H1 (cell line): ENCODE measurements at regions not wholly inside any gene's neighbourhood (a gene's known extent, or its start where the extent isn't known, plus 50 kb on each side); places are given as distances from the start of the nearest gene placed in this dataset.

Experiments used
- BACH1 ChIP-seq: IDR thresholded peaks from 2 replicates; pipeline ENCODE4 v1.6.1; 2012; ENCODE audit warnings: low read length, improper control_type of control experiment
- BCL11A ChIP-seq, 2 experiments: IDR thresholded peaks; one replicate each; pipeline ENCODE4 v1.6.1; 2011; ENCODE audit warnings: low read depth in 2 of 2, low read length in 2 of 2, mild to moderate bottlenecking in 2 of 2
- CREB1 ChIP-seq: IDR thresholded peaks from 2 replicates; pipeline ENCODE4 v1.6.1; 2012; ENCODE audit warnings: inconsistent platforms
- POU5F1 ChIP-seq: IDR thresholded peaks from 2 replicates; pipeline ENCODE4 v1.6.1; 2011; ENCODE audit warnings: low read depth, mild to moderate bottlenecking, low read length, moderate library complexity
- SUZ12 ChIP-seq: fragments of 200-600 bp; sonication (generic); IDR thresholded peaks from 2 replicates; pipeline ENCODE4 v1.6.1; 2012; ENCODE audit warnings: mild to moderate bottlenecking, inconsistent platforms, low read length, moderate library complexity, mixed read lengths
- TF ChIP-seq, protein P1 (sequence below): fragments of 300-600 bp; sonication (generic); IDR thresholded peaks from 2 replicates; pipeline ENCODE4 v1.7.1; 2012; ENCODE audit warnings: low read length, moderate library complexity, mild to moderate bottlenecking, inconsistent platforms; ENCODE audit not compliant: insufficient replicate concordance
- TF ChIP-seq, protein P2 (sequence below): IDR thresholded peaks from 2 replicates; pipeline ENCODE4 v1.6.1; 2012; ENCODE audit warnings: inconsistent platforms

DNA sequence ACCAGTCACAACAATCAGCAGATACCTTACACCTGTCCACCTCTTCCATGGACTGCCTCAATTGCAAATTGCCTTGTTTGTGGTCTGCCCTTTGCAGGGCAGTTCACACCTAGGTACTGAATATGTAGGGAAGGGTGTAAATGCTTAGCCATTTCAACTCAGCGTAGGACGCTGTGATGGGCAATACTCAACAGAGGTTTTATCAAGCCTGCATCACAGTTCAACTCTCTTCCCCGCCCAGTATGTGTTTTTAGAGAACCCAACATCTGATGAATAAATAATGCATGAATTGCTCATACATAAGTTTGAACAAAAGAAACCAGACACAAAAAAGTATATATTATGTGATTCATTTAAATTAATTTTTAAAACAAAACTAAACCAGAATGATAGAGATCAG lies 124.4 kb downstream of the P2RY1 start (continued):
- TF ChIP-seq, protein P1, sequence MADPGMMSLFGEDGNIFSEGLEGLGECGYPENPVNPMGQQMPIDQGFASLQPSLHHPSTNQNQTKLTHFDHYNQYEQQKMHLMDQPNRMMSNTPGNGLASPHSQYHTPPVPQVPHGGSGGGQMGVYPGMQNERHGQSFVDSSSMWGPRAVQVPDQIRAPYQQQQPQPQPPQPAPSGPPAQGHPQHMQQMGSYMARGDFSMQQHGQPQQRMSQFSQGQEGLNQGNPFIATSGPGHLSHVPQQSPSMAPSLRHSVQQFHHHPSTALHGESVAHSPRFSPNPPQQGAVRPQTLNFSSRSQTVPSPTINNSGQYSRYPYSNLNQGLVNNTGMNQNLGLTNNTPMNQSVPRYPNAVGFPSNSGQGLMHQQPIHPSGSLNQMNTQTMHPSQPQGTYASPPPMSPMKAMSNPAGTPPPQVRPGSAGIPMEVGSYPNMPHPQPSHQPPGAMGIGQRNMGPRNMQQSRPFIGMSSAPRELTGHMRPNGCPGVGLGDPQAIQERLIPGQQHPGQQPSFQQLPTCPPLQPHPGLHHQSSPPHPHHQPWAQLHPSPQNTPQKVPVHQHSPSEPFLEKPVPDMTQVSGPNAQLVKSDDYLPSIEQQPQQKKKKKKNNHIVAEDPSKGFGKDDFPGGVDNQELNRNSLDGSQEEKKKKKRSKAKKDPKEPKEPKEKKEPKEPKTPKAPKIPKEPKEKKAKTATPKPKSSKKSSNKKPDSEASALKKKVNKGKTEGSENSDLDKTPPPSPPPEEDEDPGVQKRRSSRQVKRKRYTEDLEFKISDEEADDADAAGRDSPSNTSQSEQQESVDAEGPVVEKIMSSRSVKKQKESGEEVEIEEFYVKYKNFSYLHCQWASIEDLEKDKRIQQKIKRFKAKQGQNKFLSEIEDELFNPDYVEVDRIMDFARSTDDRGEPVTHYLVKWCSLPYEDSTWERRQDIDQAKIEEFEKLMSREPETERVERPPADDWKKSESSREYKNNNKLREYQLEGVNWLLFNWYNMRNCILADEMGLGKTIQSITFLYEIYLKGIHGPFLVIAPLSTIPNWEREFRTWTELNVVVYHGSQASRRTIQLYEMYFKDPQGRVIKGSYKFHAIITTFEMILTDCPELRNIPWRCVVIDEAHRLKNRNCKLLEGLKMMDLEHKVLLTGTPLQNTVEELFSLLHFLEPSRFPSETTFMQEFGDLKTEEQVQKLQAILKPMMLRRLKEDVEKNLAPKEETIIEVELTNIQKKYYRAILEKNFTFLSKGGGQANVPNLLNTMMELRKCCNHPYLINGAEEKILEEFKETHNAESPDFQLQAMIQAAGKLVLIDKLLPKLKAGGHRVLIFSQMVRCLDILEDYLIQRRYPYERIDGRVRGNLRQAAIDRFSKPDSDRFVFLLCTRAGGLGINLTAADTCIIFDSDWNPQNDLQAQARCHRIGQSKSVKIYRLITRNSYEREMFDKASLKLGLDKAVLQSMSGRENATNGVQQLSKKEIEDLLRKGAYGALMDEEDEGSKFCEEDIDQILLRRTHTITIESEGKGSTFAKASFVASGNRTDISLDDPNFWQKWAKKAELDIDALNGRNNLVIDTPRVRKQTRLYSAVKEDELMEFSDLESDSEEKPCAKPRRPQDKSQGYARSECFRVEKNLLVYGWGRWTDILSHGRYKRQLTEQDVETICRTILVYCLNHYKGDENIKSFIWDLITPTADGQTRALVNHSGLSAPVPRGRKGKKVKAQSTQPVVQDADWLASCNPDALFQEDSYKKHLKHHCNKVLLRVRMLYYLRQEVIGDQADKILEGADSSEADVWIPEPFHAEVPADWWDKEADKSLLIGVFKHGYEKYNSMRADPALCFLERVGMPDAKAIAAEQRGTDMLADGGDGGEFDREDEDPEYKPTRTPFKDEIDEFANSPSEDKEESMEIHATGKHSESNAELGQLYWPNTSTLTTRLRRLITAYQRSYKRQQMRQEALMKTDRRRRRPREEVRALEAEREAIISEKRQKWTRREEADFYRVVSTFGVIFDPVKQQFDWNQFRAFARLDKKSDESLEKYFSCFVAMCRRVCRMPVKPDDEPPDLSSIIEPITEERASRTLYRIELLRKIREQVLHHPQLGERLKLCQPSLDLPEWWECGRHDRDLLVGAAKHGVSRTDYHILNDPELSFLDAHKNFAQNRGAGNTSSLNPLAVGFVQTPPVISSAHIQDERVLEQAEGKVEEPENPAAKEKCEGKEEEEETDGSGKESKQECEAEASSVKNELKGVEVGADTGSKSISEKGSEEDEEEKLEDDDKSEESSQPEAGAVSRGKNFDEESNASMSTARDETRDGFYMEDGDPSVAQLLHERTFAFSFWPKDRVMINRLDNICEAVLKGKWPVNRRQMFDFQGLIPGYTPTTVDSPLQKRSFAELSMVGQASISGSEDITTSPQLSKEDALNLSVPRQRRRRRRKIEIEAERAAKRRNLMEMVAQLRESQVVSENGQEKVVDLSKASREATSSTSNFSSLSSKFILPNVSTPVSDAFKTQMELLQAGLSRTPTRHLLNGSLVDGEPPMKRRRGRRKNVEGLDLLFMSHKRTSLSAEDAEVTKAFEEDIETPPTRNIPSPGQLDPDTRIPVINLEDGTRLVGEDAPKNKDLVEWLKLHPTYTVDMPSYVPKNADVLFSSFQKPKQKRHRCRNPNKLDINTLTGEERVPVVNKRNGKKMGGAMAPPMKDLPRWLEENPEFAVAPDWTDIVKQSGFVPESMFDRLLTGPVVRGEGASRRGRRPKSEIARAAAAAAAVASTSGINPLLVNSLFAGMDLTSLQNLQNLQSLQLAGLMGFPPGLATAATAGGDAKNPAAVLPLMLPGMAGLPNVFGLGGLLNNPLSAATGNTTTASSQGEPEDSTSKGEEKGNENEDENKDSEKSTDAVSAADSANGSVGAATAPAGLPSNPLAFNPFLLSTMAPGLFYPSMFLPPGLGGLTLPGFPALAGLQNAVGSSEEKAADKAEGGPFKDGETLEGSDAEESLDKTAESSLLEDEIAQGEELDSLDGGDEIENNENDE = no peak
- TF ChIP-seq BCL11A (IDR thresholded peaks at IDR 0.05; ENCODE audit: low read depth in 2 of 2, low read length in 2 of 2) (no peak), SUZ12 (no peak), BACH1 (no peak), POU5F1 (no peak), CREB1 (no peak)
- TF ChIP-seq, protein P2, sequence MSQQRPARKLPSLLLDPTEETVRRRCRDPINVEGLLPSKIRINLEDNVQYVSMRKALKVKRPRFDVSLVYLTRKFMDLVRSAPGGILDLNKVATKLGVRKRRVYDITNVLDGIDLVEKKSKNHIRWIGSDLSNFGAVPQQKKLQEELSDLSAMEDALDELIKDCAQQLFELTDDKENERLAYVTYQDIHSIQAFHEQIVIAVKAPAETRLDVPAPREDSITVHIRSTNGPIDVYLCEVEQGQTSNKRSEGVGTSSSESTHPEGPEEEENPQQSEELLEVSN = no peak
